ENCODE measurements at regions not wholly inside any gene's neighbourhood (a gene's known extent, or its start where the extent isn't known, plus 50 kb on each side); places are given as distances from the start of the nearest gene placed in this dataset.

GRCh38 chr16:72620853-72621252 is 427.1 kb downstream of the ZFHX3 start:
- no peaks in the 10 kb centered on the region for H3K79me2 ChIP-seq (replicated peaks; ENCODE audit: insufficient read depth, low read length)
- no peaks in the 10 kb centered on the region for H3K27me3 ChIP-seq (ENCODE audit: insufficient read depth, low read depth, low read length)
- peak overlapping the region; percentile 67 for H3K27ac ChIP-seq (ENCODE audit: low read length)
- H3F3A ChIP-seq (ENCODE audit: insufficient read depth, low read length, poor library complexity, severe bottlenecking), result peaks cover 5% of the 10 kb centered on the region
- no peaks in the 10 kb centered on the region for H3K9me2 ChIP-seq (ENCODE audit: insufficient read depth, low read length)
- TF ChIP-seq POLR2AphosphoS5 (IDR thresholded peaks at IDR 0.05), result peak; percentile 87
- no peak for TF ChIP-seq TAF1 (IDR thresholded peaks at IDR 0.05; ENCODE audit: low read depth)
- peak; percentile 39 for TF ChIP-seq SMC3 (conservative IDR thresholded peaks at IDR 0.05; ENCODE audit: poor library complexity)
- TF ChIP-seq REST (IDR thresholded peaks at IDR 0.05; ENCODE audit: borderline replicate concordance), result peak; percentile 59
- no peak for TF ChIP-seq EZH2 (IDR thresholded peaks at IDR 0.05; ENCODE audit: borderline replicate concordance, insufficient read depth, low read length, poor library complexity, severe bottlenecking)
- TF ChIP-seq MXI1 (conservative IDR thresholded peaks at IDR 0.05; ENCODE audit: poor library complexity, severe bottlenecking), result peak; percentile 15
- TF ChIP-seq RAD21 (conservative IDR thresholded peaks at IDR 0.05), result peak; percentile 42
- no peak for TF ChIP-seq CTCF (IDR thresholded peaks at IDR 0.05; ENCODE audit: poor library complexity, severe bottlenecking)
- TF ChIP-seq EP300 (conservative IDR thresholded peaks at IDR 0.05; ENCODE audit: poor library complexity, severe bottlenecking), result peak; percentile 99
- H4K20me1 ChIP-seq (ENCODE audit: insufficient read depth), result no peaks in the 10 kb centered on the region
- H2AFZ ChIP-seq (ENCODE audit: low read depth, low read length), result no peak overlapping the region
- peak overlapping the region; percentile 15 for H3K4me3 ChIP-seq (ENCODE audit: low read length)
- H3K9ac ChIP-seq (ENCODE audit: low read length), result peak overlapping the region; percentile 13
- no peaks in the 10 kb centered on the region for H3K36me3 ChIP-seq (ENCODE audit: insufficient read depth, low read length)
- H3K4me2 ChIP-seq (ENCODE audit: low read length), result no peak overlapping the region
- no peaks in the 10 kb centered on the region for H3K9me3 ChIP-seq (ENCODE audit: low read length)

GRCh38 chr16:72620348-72620747 is 427.6 kb downstream of the ZFHX3 start:
- H3K36me3 ChIP-seq (ENCODE audit: insufficient read depth, low read length), result no peaks in the 10 kb centered on the region
- peak overlapping the region; percentile 67 for H3K27ac ChIP-seq (ENCODE audit: low read length)
- H3K9me2 ChIP-seq (ENCODE audit: insufficient read depth, low read length), result no peaks in the 10 kb centered on the region
- peaks cover 5% of the 10 kb centered on the region for H3F3A ChIP-seq (ENCODE audit: insufficient read depth, low read length, poor library complexity, severe bottlenecking)
- H2AFZ ChIP-seq (ENCODE audit: low read depth, low read length), result no peak overlapping the region
- H3K9me3 ChIP-seq (ENCODE audit: low read length), result no peaks in the 10 kb centered on the region
- TF ChIP-seq SMC3 (conservative IDR thresholded peaks at IDR 0.05; ENCODE audit: poor library complexity) (no peak), POLR2AphosphoS5 (IDR thresholded peaks at IDR 0.05) (no peak), EP300 (conservative IDR thresholded peaks at IDR 0.05; ENCODE audit: poor library complexity, severe bottlenecking) (no peak), EZH2 (IDR thresholded peaks at IDR 0.05; ENCODE audit: borderline replicate concordance, insufficient read depth, low read length, poor library complexity, severe bottlenecking) (no peak), RAD21 (conservative IDR thresholded peaks at IDR 0.05) (no peak), REST (IDR thresholded peaks at IDR 0.05; ENCODE audit: borderline replicate concordance) (no peak)
- no peaks in the 10 kb centered on the region for H4K20me1 ChIP-seq (ENCODE audit: insufficient read depth)
- H3K4me2 ChIP-seq (ENCODE audit: low read length), result no peak overlapping the region
- no peaks in the 10 kb centered on the region for H3K79me2 ChIP-seq (replicated peaks; ENCODE audit: insufficient read depth, low read length)
- peak overlapping the region; percentile 15 for H3K4me3 ChIP-seq (ENCODE audit: low read length)
- peak overlapping the region; percentile 13 for H3K9ac ChIP-seq (ENCODE audit: low read length)
- no peaks in the 10 kb centered on the region for H3K27me3 ChIP-seq (ENCODE audit: insufficient read depth, low read depth, low read length)
